Retinal pigment epithelial cell (primary cell): ENCODE measurements at regions not wholly inside any gene's neighbourhood (a gene's known extent, or its start where the extent isn't known, plus 50 kb on each side); places are given as distances from the start of the nearest gene placed in this dataset.
"Not testable (repeated sequence)": the region's sequence is repeated elsewhere in the genome, so short reads cannot be mapped to it uniquely, and the experiment has no call there.

ENCODE experiments used
- DNase-seq: peaks from one replicate; pipeline ENCODE4 v3.0.0-alpha.2; 2010; ENCODE audit warnings: low read depth
- H3K4me3 ChIP-seq: 2 replicates; pipeline ENCODE4 v1.5.1; 2011; ENCODE audit warnings: mild to moderate bottlenecking, low read length, control low read depth, moderate library complexity
- CTCF ChIP-seq: conservative IDR thresholded peaks from 2 replicates; pipeline ENCODE4 v1.5.1; 2011; ENCODE audit warnings: low read depth, low read length, control low read depth, inconsistent platforms

DNA sequence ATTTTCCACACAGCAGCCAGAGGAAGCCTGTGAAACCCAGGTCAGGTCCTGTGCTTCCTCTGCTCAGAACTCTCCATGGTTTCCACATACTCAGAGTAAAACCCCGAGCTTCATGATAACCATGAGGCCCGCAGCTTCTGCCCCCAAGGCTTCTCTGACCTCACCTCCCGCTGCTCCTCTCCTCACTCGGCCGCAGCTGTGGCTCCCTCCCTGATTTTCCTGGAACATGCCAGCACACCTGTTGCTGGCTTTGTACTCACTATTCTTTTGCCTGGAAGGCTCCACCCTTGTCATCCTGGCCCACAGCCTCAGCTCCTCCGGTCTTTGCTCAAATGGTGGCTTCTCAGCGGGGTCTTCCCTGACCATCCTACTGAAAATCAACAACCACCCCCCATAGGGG, 341.7 kb downstream of the PREX1 start:
- H3K4me3 ChIP-seq: no peak overlapping the region
- no peak for TF ChIP-seq CTCF

DNA sequence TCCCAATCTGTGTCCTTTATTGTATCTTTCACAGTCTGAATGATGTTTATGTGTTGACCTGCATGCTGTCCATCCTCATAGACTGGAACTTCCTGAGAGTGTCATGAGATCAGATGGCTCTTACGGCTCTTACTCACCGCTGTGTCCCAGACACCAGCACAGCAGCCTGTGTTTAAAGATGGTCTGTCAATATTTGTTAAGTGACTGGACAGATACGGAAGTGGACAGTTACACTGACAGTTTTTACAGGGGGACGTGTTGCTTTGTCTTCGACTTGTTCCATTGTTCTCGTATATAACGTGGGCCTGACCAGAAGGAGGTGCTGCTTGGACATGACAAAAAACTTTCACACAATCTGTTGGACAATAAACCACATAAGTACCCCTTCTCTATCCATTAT, 342.6 kb downstream of the PREX1 start:
- TF ChIP-seq CTCF: peak; percentile 3
- not testable (repeated sequence) for H3K4me3 ChIP-seq, DNase-seq

More for the DNA sequence above, 341.7 kb downstream of the PREX1 start:
- DNase-seq: no peak

- no peak for TF ChIP-seq CTCF
- no peak overlapping the region for H3K4me3 ChIP-seq
- DNase-seq: no peak
These were observed 344.3 kb downstream of the PREX1 start for GRCh38 chr20:48483334-48484066.

DNA sequence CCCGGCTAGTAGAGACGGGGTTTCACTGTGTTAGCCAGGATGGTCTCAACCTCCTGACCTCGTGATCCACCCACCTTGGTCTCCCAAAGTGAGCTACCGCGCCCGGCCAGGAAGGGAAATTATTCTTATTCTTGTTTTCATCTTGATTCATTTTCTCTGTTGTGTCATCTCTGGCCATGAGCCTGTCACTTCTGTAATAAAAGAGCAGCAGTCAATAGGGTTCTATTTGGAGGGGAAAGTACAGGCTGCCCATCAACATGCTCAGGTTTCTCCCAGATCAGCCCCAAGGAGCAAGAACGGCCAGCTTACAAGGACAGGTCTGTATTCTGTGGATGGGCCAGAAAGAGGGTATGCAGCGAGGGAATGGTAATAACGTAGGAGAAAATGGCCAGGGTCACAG, 345.0 kb downstream of the PREX1 start:
- H3K4me3 ChIP-seq: no peak overlapping the region
- no peak for DNase-seq

GRCh38 chr20:48480216-48480772, 347.5 kb downstream of the PREX1 start:
- TF ChIP-seq CTCF: no peak
- no peak overlapping the region for H3K4me3 ChIP-seq
- no peak for DNase-seq

More for the DNA sequence above, 345.0 kb downstream of the PREX1 start:
- no peak for TF ChIP-seq CTCF

DNA sequence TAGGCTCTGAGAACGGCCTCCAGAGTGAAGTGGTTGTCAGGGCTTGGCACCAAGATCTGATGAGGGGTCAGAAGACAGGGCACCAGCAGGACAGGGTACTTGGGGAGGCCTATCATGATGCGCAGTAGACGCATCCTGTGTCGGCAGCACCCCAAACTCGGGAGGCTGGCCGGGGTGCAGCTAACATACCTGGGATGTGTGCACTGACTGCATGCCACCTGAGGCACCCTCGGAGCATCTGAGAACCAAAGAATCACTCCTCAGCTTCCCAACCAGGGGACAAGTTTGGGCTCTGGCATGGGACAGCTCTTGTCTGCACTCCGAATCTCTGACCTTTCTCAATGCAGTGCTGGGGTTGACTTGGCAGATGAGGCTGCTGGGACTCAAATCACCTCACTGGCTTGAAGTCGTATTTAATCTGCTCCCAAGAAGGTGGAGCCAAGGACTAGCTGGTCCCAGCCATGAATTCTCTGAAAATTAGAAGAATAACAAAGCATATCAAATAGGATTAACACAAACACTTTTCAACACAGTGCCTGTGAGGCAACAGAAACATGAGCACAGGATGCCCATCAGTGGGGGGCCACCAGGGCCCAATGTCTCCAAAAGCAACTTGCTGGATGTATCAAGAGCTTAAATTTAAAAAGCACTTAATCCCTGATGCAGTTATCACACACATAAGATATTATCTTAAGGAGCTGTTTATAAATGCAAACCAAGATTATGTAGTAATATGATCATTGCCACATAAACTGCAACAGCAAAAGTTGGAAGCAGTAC, 348.8 kb downstream of the PREX1 start:
- DNase-seq: no peak
- no peak for TF ChIP-seq CTCF
- no peak overlapping the region for H3K4me3 ChIP-seq
